Activated CD4-positive, CD25-positive, alpha-beta regulatory T cell (primary cell): ENCODE measurements at regions not wholly inside any gene's neighbourhood (a gene's known extent, or its start where the extent isn't known, plus 50 kb on each side); places are given as distances from the start of the nearest gene placed in this dataset.
"Not testable (repeated sequence)": the region's sequence is repeated elsewhere in the genome, so short reads cannot be mapped to it uniquely, and the experiment has no call there.

Source experiments
- DNase-seq, 4 experiments: peaks; one replicate each; lab custom pipeline; 2025; lab: John Stamatoyannopoulos, UW

DNA sequence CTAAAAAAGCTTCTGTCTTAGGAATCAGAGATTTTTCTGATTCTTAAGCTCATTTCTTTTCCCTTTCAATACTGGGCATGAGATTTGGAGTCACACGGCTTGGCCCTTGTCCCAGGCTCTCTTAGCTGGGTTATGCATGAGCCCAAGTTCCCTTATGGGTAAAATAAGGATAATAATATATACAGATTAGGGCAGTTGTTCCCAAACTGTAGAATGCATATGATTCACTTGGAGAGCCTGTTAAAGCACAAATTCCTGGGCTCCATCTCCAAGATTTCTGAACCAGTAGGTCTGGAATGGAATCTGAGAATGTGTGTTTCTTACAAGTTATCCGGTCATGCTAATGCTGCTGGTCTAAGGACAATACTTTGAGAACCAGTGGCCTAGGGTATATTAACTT, 154.0 kb downstream of the REEP3 start:
- no peak for DNase-seq

DNA sequence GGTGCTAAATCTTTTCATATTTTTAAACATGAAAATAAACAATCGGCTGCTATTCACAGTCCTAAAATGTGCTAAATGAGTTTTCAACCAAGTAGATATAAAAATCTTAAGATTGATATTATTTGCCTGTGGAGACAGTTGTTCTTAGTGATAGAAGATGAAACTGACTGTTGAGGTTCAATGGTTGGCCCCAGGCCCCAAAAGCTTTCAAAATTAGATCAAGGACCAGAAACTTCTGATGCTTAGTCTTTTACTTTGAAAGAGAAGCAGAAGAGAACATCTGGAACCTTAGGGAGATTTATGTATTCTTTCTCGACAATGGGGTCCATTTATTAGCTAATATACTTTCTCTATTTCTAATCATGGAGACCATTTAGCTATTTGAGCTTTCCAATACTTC, 155.8 kb downstream of the REEP3 start:
- no peak for DNase-seq

DNA sequence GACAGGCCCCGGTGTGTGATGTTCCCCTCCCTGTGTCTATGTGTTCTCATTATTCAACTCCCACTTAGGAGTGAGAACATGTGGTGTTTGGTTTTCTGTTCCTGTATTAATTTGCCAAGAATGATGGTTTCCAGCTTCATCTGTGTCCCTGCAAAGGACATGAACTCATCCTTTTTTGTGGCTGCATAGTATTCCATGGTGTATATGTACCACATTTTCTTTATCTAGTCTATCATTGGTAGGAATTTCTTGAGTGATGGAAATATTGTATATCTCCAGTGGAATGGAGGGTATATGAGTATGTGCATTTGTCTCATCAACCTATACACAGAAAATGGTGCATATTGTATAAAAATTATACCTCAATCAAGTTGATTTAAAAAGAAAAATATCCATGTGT, 159.3 kb downstream of the REEP3 start:
- not testable (repeated sequence) for DNase-seq

DNA sequence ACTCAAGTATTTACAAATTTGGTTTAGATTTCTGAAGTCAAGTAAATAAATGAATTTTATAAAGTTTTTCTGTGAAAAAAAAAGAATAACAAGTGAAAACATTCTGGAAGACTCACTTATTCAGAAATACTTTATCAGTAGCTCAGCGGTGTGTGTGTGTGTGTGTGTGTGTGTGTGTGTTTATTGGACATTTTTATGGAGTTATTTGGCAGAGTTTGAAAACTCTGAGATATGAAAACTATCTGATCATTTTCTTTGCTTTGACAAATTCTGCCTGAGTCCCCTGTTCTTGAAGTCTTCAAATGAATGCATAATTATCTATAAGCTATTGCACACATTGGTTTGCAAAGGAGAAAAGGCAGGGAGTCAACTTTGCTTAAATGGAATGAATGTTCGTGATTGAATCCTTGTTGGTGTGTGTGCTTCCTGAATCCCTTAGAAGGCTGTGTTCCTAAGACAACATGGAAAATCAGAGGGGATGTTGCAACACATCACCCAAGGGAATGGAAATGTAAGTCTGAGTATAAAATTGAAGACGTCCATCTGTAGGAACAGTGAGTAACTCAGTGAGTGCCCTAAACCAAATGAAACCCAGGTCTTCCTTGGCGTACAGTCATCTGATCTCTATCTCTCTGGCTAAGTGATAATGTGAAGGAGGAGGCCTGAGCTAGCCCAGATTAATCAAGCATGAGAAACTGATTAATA, 160.9 kb downstream of the REEP3 start:
- DNase-seq = no peak

DNA sequence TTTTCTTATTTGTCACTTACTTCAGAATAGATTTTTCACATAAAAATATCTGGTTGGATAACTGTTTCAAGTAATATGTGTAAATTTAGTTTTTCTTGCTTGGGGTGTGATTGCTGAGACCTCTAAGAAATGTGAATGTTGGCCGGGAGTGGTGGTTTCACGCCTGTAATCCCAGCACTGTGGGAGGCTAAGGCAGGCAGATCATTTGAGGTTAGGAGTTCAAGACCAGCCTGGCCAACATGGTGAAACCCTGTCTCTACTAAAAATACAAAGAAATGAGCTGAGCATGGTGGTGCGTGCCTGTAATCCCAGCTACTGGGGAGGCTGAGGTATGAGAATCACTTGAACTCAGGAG, 161.5 kb downstream of the REEP3 start:
- not testable (repeated sequence) for DNase-seq

DNA sequence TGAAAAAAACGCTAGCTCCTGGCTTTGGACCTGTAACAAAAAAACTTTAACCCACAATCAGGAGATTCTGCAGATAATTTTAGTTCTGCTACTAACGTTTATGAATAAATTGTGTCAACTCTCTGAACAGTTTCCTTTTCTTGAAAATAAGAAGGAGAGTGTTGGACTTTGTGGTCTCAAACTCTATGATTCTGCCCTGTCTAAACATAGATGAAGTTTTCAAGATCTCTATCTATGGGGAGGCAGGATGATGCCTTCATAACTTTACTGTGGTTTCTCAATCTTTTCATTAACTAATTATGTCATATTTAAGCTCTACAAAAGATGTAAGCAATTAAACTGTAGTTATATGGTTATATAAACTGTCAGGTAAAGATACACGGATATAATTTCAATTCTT, 162.0 kb downstream of the REEP3 start:
- no peak for DNase-seq

DNA sequence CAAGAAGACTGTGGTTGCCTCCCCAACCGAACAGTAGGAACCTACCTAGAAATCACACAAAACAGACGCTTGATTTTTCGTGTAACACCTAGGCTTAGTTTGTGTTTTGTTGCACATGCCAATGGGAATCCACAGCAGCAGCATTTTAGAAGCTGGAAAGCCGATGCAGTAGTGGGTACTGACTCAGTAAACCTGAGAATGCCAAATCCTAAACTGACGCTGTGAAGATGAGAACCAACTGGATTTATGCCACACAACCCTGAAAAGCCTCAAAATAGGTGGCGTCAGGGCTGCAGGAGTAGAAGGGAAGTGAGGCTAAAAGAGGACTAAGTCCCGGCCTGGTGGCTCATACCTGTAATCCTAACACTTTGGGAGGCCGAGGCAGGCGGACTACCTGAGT, 162.5 kb downstream of the REEP3 start:
- no peak for DNase-seq

DNA sequence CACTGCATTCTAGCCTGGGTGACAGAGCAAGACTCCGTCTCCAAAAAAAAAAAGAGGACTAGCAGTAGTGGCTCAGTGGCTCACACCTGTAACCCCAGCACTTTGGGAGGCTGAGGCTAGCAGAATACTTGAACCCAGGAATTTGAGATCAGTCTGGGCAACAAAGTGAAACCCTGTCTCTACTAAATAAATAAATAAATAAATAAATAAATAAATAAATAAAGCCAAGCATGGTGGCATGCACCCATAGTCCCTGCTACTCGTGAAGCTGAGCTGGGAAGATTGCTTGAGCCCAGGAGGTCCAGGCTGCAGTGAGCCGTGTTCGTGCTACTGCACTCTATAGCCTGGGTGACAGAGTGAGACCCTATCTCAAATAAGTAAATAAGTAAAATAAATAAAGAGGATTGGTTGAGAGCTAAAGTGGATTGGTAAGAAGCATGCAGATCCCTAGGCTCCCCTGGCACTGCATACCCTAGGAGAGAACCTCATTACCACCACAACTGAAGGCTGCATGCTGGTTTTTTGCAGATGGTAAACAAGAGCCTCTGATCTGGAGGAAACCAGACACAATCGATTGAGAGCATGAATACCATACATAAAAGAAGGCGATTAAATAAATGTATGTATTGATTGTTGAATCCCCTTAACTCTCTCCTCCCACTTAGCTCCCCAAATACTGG, 163.2 kb downstream of the REEP3 start:
- DNase-seq = no peak

DNA sequence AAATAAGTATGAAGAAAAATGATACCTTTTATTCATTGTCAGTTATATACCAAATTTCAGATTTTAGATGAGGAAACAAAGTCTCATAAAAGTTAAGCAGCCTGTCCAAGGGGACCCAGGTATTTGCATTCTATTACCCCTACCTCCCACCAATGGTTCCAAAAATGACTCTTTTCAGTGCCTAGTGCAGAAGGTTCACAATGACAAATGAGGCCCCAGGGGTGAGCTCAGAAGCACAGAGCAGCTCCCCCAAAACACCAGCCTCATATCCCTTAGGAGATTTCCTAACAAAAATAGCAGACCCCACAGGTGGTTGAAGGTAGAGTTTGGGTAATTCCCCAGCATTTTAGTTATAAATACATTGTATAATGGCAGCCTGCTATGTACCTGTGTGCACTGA, 168.6 kb downstream of the REEP3 start:
- DNase-seq = no peak

DNA sequence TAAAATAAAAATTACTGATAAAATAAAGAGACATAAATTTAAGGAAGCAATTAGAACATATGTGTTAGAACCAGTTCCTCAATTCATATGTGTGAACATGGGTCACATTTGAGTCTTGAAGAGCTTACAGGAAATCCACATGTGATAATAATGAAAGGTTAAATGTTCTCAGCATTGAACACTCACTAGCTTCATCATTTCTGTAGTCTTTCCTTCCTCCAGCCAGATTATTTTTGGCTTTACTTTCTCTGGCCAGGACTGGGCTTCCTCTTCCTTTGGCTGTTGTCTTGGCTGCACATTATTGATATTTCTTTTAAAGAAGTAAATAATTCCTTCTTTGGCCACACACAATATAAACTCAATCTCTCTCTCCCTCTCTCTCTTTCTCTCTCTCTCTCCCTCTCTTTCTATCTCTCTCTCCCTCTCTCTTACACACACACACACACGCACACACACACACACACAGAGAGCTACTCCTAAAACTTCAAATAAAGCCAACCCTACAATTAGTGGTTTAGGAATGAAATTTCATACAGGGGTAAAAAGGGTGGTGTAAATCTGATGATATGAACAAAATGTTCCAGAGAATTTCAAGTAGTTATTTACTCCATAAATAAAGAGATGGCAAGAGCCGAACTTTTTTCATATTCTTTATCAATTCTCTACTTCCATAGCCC, 171.2 kb downstream of the REEP3 start:
- DNase-seq = no peak

DNA sequence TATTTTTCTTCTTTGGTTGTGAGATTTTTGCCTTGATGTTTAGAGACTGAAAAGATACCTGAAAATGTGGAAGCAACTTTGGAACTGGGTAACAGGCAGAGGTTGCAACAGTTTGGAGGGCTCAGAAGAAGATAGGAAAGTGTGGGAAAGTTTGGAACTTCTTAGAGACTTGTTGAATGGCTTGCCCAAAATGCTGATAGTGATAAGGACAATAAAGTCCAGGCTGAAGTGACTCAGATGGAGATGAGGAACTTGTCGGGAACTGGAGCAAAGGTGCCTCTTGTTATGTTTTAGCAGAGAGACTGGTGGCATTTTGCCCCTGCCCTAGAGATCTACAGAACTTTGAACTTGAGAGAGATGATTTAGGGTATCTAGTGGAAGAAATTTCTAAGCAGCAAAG, 171.8 kb downstream of the REEP3 start:
- not testable (repeated sequence) for DNase-seq

DNA sequence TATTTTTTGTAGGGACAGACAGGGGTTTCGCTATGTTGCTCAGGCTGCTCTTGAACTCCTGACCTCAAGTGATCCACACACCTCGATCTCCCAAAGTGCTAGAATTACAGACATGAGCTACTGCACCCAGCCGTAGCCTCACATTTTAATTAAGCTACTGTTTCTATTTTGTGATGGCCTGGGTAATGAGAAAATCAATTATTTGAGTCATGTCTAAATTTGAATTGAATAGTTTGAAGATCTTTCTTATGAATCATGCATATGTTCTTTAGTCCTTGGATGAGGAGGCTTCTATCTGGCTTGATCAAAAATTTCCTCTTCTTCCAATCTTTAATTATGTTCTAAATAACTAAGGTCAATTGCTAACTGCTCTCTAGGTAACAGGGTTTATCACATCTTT, 175.0 kb downstream of the REEP3 start:
- no peak for DNase-seq

DNA sequence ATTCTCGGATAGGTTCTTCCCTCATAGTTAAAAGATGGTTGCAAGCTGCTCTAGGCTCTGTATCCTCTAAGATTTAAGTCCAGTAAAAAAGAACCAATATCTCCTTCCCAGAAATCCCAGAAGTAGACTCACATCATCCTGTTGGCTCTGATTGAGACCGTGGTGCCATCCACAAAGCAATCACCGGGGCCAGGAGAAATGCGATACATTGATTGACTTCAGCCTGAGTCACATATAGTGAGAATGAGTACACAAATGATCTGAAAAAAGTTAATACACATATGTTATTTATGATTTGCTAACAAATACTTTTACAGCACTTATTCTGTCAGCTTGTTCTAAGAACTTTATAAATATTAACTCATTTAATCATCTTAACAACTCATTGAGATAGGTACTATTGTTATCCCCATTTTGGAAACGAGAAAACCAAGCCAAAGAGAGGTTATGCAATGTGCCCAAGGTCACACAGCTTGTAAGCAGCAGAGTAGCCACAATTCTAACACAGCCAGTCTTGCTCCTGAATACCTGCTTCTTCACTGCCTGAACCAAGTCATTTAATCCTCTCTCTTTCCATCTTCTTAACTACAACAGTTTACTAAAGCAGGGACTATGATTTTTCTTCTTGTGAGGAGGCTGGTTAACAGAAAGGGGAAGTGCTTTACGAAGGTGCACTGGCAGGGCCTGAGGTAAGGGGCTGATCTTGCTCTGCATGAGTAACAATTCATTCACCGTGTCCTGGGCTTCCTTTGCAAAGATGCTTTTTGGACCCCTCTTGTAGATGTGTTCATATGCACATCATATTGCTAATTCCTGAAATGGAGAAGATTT, 177.0 kb downstream of the REEP3 start:
- DNase-seq = no peak

DNA sequence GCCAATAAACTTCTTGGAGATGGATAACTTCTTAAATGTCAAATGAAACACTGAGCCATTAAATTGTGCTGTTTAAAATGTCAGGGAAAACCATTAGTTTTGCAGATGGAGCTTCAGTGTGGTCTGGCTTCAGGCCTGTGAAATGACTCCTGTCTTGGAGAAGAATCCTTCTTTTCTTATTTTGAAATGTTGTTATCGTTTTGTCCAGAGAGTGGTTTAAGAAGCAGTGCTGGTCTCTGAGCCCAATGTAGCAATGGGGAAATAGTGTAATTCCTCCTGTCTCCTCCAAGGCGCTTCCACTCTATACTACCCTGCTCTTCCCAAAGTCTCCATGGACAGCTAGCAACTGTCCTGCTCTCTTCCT, 177.6 kb downstream of the REEP3 start:
- no peak for DNase-seq

DNA sequence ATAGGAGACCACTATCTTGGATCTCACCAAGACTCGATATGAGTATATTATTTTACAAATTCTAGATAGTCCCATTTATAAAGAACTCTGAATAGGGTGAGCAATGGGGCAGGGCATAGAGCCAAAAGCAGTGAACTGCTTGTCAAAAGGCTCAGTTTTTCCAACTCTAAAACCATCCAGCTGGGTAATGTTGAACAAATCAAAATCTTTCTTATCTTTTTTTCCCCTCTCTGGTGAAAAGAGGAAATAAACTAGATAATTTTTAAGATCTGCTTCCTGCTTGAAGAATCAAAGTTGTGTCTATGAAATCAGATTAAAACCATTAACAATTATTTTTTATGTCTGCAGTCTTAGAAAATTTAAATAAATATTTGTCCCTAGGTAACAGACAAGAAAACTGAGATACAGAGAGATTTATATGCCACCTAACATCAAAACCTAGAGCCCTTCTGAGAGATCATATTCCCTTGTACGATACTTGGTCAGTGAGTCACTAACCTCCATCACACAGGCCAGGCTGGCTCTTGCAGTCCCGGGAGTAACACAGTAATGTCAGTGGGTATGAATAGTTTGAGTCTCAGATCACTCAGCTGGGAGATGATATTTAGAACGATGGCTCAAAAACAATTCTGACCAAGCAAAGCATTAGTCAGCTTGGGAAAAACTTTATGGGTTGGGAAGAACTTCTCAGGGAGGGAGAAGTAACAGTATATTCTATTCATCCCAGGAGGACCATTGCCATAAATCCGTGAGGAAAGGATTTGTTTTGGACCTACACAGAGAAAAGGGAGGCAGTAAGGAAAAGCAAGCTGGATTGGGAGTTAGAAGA, 178.8 kb downstream of the REEP3 start:
- DNase-seq = no peak

DNA sequence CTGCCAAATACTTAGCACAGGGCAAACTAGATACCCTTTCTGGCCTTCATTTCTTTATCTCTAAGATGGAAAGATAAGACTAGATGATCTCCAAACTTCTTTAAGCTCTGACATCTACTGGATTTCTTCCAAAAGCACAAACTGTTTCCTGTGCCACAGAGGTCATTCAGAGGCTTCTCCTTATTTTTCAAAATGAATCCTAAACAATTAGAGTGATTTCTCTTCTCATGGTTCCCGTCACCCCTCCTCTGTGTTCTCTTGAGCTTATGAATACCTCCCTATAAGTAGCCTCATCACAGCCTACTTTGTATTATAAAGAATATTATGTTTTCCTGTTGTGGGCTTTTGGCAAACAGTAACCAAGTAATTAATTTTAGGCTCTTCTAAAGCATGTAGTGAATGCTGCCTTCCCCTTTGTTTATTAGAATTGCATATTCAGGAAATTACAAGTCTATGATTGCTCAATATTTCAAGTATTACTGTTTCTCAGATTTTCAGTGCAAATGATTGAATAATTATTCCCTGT, 179.5 kb downstream of the REEP3 start:
- DNase-seq = no peak

DNA sequence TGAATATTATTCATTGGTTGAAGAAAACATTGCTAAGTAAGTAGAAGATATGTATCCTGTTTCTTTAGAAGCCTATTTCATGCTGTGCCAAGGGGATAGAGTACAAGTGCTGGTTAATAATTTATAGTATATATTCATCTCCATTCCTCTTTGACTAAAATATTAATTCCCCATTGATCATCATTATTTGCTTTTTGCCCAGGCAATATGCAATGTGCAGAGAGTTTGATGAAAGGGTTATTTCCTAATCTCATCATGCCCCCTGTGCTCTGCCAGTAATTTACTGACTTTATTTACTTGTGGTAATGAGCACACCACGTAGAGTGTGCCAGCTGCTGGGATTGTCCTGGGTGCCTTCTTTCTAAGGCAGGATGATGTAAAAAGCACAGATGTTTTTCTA, 180.9 kb downstream of the REEP3 start:
- no peak for DNase-seq

DNA sequence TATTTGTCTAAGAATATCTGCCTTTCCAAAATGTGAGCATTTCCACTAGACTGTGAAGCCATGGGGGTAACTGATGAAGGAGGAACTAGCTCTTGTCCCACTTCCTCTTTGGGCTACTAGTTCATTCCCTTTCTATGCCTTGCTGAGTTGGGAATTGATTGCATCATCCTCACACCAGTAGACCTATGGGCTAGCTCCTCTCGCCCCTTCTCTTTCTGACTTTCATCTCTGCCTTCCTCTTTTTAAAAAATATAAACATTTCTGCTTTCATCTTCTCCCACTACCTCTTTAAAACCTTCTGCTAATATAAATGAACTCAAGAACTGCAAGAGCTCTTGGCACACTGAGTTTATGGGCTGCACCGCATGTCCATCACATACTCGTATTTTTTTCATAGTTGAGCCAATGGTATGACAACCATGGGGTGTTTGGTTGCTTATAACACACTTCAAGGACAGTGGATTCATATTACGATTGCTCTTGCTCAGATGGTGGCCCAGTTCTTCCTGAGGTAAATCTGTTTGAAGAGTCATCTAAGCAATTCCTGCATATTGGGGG, 182.0 kb downstream of the REEP3 start:
- no peak for DNase-seq

DNA sequence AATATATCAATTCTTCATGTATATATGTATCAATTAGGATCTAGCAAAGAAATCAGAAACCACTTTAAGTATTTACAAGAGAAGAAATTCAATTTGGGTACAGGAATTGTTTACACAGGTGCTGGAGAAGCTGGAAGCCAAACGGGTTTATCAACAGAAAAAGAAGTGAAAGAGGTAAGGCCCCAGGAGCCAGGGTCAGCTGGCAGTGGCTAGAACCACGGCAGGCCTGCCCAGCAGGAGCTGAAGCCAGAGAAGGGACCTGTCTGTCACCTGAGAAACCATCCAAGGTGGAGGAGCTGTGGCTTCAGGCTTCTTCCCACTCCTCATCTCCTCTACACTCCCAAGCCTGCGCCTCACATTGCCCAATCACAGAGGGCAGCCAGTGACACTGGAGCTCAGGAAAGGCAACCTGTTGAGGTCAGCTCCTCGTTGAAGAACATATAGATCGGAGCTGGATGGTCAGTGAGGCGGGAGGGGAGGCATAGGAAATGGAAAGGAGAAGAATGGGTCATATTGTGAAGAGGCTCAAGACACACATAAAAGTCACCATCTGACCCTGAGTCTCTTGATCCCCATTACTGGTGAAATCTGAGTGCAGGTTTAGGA, 182.6 kb downstream of the REEP3 start:
- DNase-seq = no peak

DNA sequence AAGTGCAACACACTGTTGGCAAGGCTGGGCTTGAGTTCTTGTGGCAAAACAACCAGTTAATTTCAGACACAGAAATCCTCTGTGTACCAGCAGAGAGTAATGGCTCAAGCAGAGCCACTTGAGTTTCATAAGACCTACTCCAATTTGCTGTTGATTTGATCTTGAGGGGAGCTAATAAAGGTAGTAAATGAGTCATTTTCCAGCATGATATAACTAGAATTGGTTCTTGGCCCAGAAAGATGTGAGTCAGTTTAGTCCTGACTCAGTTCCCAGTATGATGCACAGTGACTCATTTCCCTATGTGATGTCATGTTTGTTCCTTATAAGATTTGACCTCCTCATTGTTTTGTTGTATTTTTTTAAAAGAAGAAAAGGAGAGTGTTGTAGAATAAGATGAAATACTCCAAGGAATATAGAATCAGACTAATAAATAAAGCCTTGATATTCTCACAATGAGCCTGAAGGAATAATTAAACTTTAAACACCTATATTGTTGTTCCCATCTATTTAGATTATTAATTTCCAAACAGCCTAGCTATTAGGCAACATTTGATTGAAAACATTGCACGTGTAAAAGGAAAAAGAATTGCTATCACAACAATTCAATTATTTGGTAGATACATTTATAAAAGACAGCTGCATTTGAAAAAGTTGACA, 186.2 kb downstream of the REEP3 start:
- no peak for DNase-seq
